Lower leg skin (tissue), 3 donors: ENCODE measurements at regions not wholly inside any gene's neighbourhood (a gene's known extent, or its start where the extent isn't known, plus 50 kb on each side); places are given as distances from the start of the nearest gene placed in this dataset.

Source experiments
- CTCF ChIP-seq, 3 donors: fragments of 450-650 bp; IDR thresholded peaks; one replicate each; pipeline ENCODE4 v1.5.1; 2016; ENCODE audit warnings: antibody characterized with exemption in 3 of 3, mild to moderate bottlenecking in 3 of 3, moderate library complexity in 2 of 3
- POLR2A ChIP-seq, 2 donors: fragments of 450-650 bp; IDR thresholded peaks; one replicate each; pipeline ENCODE4 v1.6.1; 2016 to 2017; ENCODE audit warnings: antibody characterized with exemption in 2 of 2, mild to moderate bottlenecking in 1 of 2, moderate library complexity in 1 of 2

DNA sequence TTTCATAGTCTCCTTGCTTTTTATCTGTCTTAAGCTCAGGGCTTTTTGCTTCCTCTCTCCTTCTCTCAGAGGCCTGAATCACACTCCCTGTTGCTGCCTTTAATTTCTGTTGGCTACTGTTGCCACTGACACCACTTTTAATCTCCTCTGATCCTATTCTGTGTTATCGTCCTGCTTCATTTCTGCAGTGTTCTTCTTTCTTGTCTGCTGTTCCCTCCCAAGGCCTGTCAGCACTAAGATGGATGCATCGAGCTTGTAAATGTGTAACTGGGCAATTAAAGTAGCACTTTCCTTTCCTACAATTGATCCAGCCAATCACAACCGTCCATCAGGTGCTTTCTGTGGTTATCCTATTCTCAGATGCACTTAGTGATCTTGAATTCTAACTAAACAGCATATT lies 71.3 kb upstream of the VEPH1 start:
- no peak for TF ChIP-seq CTCF (IDR thresholded peaks at IDR 0.05)
- no peak for TF ChIP-seq POLR2A (IDR thresholded peaks at IDR 0.05)
